Endothelial cell of umbilical vein (primary cell): ENCODE measurements at regions not wholly inside any gene's neighbourhood (a gene's known extent, or its start where the extent isn't known, plus 50 kb on each side); places are given as distances from the start of the nearest gene placed in this dataset.

Source experiments
- BruUV-seq: library from RNA; stranded (reverse); fragments of 400-500 nt; replicated peaks from 2 replicates; lab custom pipeline; 2021; lab: Mats Ljungman, UMichigan
- CTCF ChIA-PET: fragments of 300-600, 350-600 bp; sonication (Branson Sonifier 250); formaldehyde crosslinking; loops from one replicate; lab custom pipeline; 2021; ENCODE audit warnings: antibody characterized with exemption, inconsistent platforms; lab: Charles Lee
- POLR2A ChIA-PET: fragments of 300-600, 350-600 bp; sonication (Branson Sonifier 250); formaldehyde crosslinking; loops from one replicate; lab custom pipeline; 2021; ENCODE audit warnings: antibody characterized with exemption, inconsistent platforms; lab: Charles Lee
- DNase-seq: peaks from one replicate; pipeline ENCODE4 v3.0.0-alpha.2; 2011; ENCODE audit warnings: low read depth, low spot score
- FAIRE-seq: peaks from 2 replicates; lab custom pipeline; 2011; peaks lifted over from hg19 to GRCh38; lab: Jason Lieb, UNC
- H2AFZ ChIP-seq: 2 replicates; pipeline ENCODE4 v1.6.0; 2012; ENCODE audit warnings: low read depth, low read length, control low read depth, inconsistent platforms
- H3K27ac ChIP-seq: 2 replicates; pipeline ENCODE4 v1.5.1; 2011; ENCODE audit warnings: low read depth, mild to moderate bottlenecking, control low read depth, low read length, moderate library complexity; ENCODE audit not compliant: insufficient read depth
- H3K27me3 ChIP-seq, 2 experiments: 2 replicates each; pipeline versions ENCODE4 v1.6.0 to v1.6.1; 2011; ENCODE audit warnings: low read length in 2 of 2, mixed read lengths in 1 of 2; ENCODE audit not compliant: control insufficient read depth in 2 of 2, insufficient read depth in 2 of 2
- H3K36me3 ChIP-seq, 2 experiments: 2 replicates in 1 of 2; 3 replicates in 1 of 2; pipeline ENCODE4 v1.5.1; 2011; ENCODE audit warnings: low read length in 2 of 2, mild to moderate bottlenecking in 1 of 2, moderate library complexity in 1 of 2; ENCODE audit not compliant: control insufficient read depth in 2 of 2, insufficient read depth in 2 of 2; ENCODE audit errors: extremely low read depth in 1 of 2
- H3K4me1 ChIP-seq: 3 replicates; pipeline ENCODE4 v1.5.1; 2011; ENCODE audit warnings: mild to moderate bottlenecking, low read length; ENCODE audit not compliant: control insufficient read depth, insufficient read depth; ENCODE audit errors: extremely low read depth
- H3K4me2 ChIP-seq: 2 replicates; pipeline ENCODE4 v1.6.1; 2011; ENCODE audit warnings: low read length, control low read depth, mixed read lengths; ENCODE audit not compliant: insufficient read depth
- H3K4me3 ChIP-seq, 3 experiments: fragments of 200-600 bp in 1 of 3; sonication (generic), shearing (Covaris generic) in 1 of 3; replicated peaks in 1 of 3; 2 replicates each; pipeline ENCODE4 v1.5.1; 2011 to 2016; ENCODE audit warnings: control low read depth in 3 of 3, low read length in 3 of 3, mild to moderate bottlenecking in 2 of 3, inconsistent platforms in 1 of 3, low read depth in 1 of 3, moderate library complexity in 1 of 3; ENCODE audit not compliant: insufficient read depth in 1 of 3
- H3K79me2 ChIP-seq: 2 replicates; pipeline ENCODE4 v1.6.0; 2012; ENCODE audit warnings: low read length, inconsistent platforms; ENCODE audit not compliant: control insufficient read depth, insufficient read depth
- H3K9ac ChIP-seq: replicated peaks from 2 replicates; pipeline ENCODE3; 2011; ENCODE audit warnings: low read length, control low read depth; ENCODE audit not compliant: insufficient read depth; ENCODE audit errors: extremely low read depth
- H3K9me1 ChIP-seq: replicated peaks from 3 replicates; pipeline ENCODE4 v1.6.0; 2011; ENCODE audit warnings: mild to moderate bottlenecking, low read length; ENCODE audit not compliant: control insufficient read depth, insufficient read depth; ENCODE audit errors: extremely low read depth
- H3K9me3 ChIP-seq: replicated peaks from 2 replicates; pipeline ENCODE4 v1.5.1; 2012; ENCODE audit warnings: low read length, inconsistent platforms; ENCODE audit not compliant: control insufficient read depth, insufficient read depth
- H4K20me1 ChIP-seq: replicated peaks from 2 replicates; pipeline ENCODE3; 2011; ENCODE audit warnings: mild to moderate bottlenecking, low read length; ENCODE audit not compliant: control insufficient read depth, insufficient read depth; ENCODE audit errors: extremely low read depth
- EZH2 ChIP-seq: IDR thresholded peaks from 2 replicates; pipeline ENCODE4 v1.6.1; 2012; ENCODE audit warnings: borderline replicate concordance, low read depth, mild to moderate bottlenecking, moderate library complexity, low read length, inconsistent platforms; ENCODE audit not compliant: severe bottlenecking
- JUN ChIP-seq: IDR thresholded peaks from 2 replicates; pipeline ENCODE4 v1.6.1; 2011; ENCODE audit warnings: borderline replicate concordance, low read depth; ENCODE audit not compliant: insufficient read length, insufficient read depth
- MYC ChIP-seq: IDR thresholded peaks from one replicate; pipeline ENCODE4 v1.6.1; 2011; ENCODE audit warnings: mild to moderate bottlenecking, low read depth, low read length
- POLR2AphosphoS5 ChIP-seq: IDR thresholded peaks from 2 replicates; pipeline ENCODE4 v1.6.1; 2012; ENCODE audit warnings: low read depth, mild to moderate bottlenecking, control low read depth, low read length, moderate library complexity; ENCODE audit not compliant: insufficient read depth
- dilution Hi-C: fragments of 300-500 bp; cut with MboI; formaldehyde crosslinking; loops from one replicate; pipeline ENCODE4 v1.15.0; 2019; ENCODE audit warnings: low sequenced_read_pairs; ENCODE audit not compliant: extremely low pct_ligation_motif_present
- intact Hi-C: fragments of 100-400 bp; cut with micrococcal nuclease; formaldehyde crosslinking; loops from one replicate; pipeline ENCODE4 v1.10.0; 2022
- TF ChIP-seq, protein P1 (sequence below), 2 donors: IDR thresholded peaks; 1 replicate in 1 of 2; 2 replicates in 1 of 2; pipeline ENCODE4 v1.5.1; 2011; ENCODE audit warnings: low read length in 2 of 2, mild to moderate bottlenecking in 2 of 2, moderate library complexity in 2 of 2, control low read depth in 1 of 2, inconsistent platforms in 1 of 2, low read depth in 1 of 2; ENCODE audit not compliant: insufficient read depth in 1 of 2; ENCODE audit errors: extremely low read depth in 1 of 2
- TF ChIP-seq, protein P2 (sequence below): IDR thresholded peaks from 2 replicates; pipeline ENCODE4 v1.6.1; 2011; ENCODE audit not compliant: insufficient read depth, insufficient read length

DNA sequence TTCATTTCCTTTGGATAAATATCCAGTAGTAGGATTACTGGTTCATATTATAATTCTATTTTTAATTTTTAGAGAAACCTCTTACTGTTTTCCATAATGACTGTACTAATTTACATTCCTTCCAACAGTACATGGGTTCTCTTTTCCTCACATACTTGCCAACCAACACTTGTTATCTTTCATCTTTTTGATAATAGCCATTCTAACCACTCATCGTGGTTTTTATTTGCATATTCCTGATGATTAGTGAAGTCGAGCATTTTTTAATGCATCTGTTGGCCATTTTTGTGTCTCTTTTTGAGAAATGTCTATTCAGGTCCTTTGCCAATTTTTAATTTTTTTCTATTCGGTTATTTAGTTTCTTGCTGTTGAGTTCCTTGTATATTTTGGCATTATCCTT is 457.7 kb upstream of the PDE3A start:
- TF ChIP-seq EZH2 (no peak), POLR2AphosphoS5 (no peak)
- TF ChIP-seq, protein P1, sequence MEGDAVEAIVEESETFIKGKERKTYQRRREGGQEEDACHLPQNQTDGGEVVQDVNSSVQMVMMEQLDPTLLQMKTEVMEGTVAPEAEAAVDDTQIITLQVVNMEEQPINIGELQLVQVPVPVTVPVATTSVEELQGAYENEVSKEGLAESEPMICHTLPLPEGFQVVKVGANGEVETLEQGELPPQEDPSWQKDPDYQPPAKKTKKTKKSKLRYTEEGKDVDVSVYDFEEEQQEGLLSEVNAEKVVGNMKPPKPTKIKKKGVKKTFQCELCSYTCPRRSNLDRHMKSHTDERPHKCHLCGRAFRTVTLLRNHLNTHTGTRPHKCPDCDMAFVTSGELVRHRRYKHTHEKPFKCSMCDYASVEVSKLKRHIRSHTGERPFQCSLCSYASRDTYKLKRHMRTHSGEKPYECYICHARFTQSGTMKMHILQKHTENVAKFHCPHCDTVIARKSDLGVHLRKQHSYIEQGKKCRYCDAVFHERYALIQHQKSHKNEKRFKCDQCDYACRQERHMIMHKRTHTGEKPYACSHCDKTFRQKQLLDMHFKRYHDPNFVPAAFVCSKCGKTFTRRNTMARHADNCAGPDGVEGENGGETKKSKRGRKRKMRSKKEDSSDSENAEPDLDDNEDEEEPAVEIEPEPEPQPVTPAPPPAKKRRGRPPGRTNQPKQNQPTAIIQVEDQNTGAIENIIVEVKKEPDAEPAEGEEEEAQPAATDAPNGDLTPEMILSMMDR (IDR thresholded peaks at IDR 0.05; ENCODE audit: extremely low read depth in 1 of 2, insufficient read depth in 1 of 2, low read depth in 1 of 2, low read length in 2 of 2): no peak
- no peaks in the 10 kb centered on the region for H3K79me2 ChIP-seq
- no peak overlapping the region for H2AFZ ChIP-seq
- no peaks in the 10 kb centered on the region for H3K9me3 ChIP-seq
- POLR2A ChIA-PET: no interaction called here
- H3K4me1 ChIP-seq: no peaks in the 10 kb centered on the region
- BruUV-seq: no TSS peak
- CTCF ChIA-PET: interaction anchor here (1.2 to 1.7 kb wide), 2 partner anchors 171 to 691 kb away, joined by 4 to 7 read pairs; no protein-coding TSS in a partner anchor
- intact Hi-C loops: loop anchor here (5.0 kb wide), 1 partner anchor 338 kb away; no protein-coding TSS in a partner anchor
- no peak overlapping the region for H3K27ac ChIP-seq
- DNase-seq: peak; percentile 22
- no peak overlapping the region for H3K4me3 ChIP-seq
- H3K27me3 ChIP-seq: no peaks in the 10 kb centered on the region
- no peak overlapping the region for H3K9ac ChIP-seq
- no peaks in the 10 kb centered on the region for H3K9me1 ChIP-seq
- H4K20me1 ChIP-seq: no peaks in the 10 kb centered on the region
- dilution Hi-C loops: no loop called here
- H3K4me2 ChIP-seq: no peak overlapping the region
- H3K36me3 ChIP-seq: no peaks in the 10 kb centered on the region
- FAIRE-seq: no peak

DNA sequence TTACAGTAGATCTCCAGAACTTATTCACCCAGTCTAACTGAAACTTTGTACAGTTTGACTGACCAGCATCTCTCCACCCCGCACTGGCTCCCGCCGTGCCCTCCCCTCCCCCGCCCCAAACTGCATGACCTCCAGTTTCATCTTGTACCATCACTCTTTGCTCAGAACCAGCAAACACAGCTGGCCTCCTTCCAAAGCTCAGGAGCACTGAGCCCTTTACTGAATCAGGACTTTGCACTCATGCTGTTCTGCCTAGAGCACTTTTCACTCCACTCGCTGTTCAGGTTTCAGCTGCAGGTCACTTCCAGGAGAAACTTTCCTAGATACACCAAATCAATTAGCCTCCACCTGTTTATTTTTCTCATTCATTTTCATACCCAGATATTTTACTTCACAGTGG is 455.3 kb upstream of the PDE3A start:
- no peaks in the 10 kb centered on the region for H4K20me1 ChIP-seq
- no peaks in the 10 kb centered on the region for H3K36me3 ChIP-seq
- no peak overlapping the region for H3K9ac ChIP-seq
- H3K4me2 ChIP-seq: no peak overlapping the region
- H3K79me2 ChIP-seq: no peaks in the 10 kb centered on the region
- no peaks in the 10 kb centered on the region for H3K9me1 ChIP-seq
- no peak overlapping the region for H3K4me3 ChIP-seq
- H2AFZ ChIP-seq: no peak overlapping the region
- FAIRE-seq: no peak
- dilution Hi-C loops: no loop called here
- TF ChIP-seq, protein P2, sequence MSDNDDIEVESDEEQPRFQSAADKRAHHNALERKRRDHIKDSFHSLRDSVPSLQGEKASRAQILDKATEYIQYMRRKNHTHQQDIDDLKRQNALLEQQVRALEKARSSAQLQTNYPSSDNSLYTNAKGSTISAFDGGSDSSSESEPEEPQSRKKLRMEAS: no peak
- TF ChIP-seq MYC: no peak
- no peak for TF ChIP-seq JUN
- no peaks in the 10 kb centered on the region for H3K9me3 ChIP-seq
- peaks cover 5% of the 10 kb centered on the region for H3K4me1 ChIP-seq
- DNase-seq: no peak
- intact Hi-C loops: loop anchor here (5.0 kb wide), 1 partner anchor 341 kb away; no protein-coding TSS in a partner anchor
- ChIA-PET CTCF (interaction anchor here (0.5 to 4.5 kb wide), 7 partner anchors 13 to 689 kb away, joined by 3 to 79 read pairs (median 5); no protein-coding TSS in a partner anchor), POLR2A (no interaction called here)
- no TSS peak for BruUV-seq
- no peak overlapping the region for H3K27ac ChIP-seq
- H3K27me3 ChIP-seq: no peaks in the 10 kb centered on the region
